ENCODE measurements at regions not wholly inside any gene's neighbourhood (a gene's known extent, or its start where the extent isn't known, plus 50 kb on each side); places are given as distances from the start of the nearest gene placed in this dataset.

DNA sequence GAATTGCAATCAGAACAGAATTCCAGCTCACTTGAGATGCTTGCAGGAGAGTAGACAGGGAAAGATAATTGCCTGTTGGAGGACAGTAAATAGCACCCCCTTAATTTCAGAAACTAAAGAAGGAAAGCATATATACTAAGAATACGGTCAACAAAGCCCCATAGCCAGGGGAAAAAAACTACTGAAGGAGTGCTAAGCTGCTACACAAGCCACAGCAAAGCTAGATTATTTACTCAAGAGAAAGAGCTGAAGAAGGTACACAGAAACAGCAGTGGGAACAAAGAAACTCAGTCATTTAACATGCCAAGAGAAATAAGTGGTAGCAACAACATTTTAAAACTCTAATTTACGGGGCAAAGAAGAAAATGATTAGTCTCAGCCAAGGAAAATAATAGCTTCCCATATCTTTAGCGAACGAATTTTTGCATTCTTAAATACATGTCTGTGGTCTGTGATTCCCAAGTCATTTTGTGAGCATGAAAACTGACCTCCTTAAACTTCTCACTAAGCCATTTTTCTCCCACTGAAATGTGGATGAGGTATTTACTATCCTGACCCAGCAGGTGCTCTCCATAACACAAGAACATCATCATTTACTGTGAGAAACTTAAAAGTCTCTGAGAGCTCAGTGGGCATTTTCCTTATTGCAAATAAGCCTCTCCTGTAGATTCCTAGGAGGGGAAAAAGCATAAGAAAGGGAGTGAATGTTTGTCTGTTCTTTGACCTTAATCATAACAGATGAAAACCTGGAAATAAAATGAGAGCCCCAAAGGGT, 196.0 kb downstream of the PAX3 start:
- TF ChIP-seq, protein P1, sequence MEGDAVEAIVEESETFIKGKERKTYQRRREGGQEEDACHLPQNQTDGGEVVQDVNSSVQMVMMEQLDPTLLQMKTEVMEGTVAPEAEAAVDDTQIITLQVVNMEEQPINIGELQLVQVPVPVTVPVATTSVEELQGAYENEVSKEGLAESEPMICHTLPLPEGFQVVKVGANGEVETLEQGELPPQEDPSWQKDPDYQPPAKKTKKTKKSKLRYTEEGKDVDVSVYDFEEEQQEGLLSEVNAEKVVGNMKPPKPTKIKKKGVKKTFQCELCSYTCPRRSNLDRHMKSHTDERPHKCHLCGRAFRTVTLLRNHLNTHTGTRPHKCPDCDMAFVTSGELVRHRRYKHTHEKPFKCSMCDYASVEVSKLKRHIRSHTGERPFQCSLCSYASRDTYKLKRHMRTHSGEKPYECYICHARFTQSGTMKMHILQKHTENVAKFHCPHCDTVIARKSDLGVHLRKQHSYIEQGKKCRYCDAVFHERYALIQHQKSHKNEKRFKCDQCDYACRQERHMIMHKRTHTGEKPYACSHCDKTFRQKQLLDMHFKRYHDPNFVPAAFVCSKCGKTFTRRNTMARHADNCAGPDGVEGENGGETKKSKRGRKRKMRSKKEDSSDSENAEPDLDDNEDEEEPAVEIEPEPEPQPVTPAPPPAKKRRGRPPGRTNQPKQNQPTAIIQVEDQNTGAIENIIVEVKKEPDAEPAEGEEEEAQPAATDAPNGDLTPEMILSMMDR (IDR thresholded peaks at IDR 0.05) = no peak
- Histone ChIP-seq H3K9me3 (no peaks in the 10 kb centered on the region), H3K36me3 (no peaks in the 10 kb centered on the region), H3K27me3 (no peaks in the 10 kb centered on the region), H3K27ac (no peak overlapping the region), H3K4me3 (ENCODE audit: low read depth in 1 of 2, low read length in 1 of 2) (no peak overlapping the region), H3K4me1 (ENCODE audit: control insufficient read depth in 1 of 2, insufficient read depth in 1 of 2, low read depth in 1 of 2, low read length in 1 of 2) (no peaks in the 10 kb centered on the region)

DNA sequence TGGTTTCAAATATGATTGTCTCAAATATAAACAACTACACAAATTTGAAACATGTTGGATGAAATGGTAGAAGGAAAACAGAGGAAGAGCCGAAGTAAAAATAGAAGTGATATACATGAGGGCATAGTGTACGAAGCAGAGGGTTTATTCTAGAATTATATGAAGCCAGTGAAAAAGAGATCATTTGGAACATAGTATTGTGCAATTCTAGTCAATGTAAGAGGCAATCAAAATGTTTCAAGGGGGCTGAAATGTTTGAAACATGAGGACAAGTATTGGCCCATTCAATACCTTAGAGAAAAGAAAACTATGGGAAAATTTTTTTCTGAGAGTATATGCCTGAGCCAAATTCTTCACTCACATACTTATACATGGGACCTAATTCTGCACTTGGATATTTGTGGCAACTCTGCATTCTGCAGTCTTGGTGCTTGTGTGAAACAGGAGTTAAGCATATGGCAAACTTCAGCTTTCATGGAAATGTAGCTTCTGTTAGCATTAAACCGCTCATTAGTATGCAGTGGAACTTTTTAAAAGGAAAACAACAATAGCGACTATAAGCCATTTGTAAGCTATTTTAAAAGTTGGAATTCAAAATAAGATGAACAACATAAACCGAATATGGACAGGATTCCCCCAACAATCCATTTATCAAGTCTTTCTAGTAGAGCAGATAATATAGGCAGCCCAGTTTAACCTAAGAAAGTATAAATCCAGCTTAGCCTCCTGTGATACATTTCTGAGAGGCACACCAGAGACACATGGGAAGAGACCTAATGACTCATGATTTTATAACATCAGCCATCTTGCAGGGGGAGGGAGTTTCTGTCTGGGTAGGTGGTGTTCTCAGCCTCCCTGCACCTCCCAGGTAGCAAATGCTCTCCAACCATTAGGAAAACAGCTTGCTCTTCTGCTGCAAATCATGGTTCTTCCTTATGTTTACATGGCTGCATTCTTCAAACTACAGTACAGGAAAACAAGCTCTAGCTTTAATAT, 197.8 kb downstream of the PAX3 start:
- Histone ChIP-seq H3K36me3 (no peaks in the 10 kb centered on the region), H3K4me1 (ENCODE audit: control insufficient read depth in 1 of 2, insufficient read depth in 1 of 2, low read depth in 1 of 2, low read length in 1 of 2) (no peaks in the 10 kb centered on the region), H3K4me3 (ENCODE audit: low read depth in 1 of 2, low read length in 1 of 2) (no peak overlapping the region), H3K9me3 (no peaks in the 10 kb centered on the region), H3K27me3 (no peaks in the 10 kb centered on the region), H3K27ac (no peak overlapping the region)
- TF ChIP-seq, protein P1 (IDR thresholded peaks at IDR 0.05) = no peak

DNA sequence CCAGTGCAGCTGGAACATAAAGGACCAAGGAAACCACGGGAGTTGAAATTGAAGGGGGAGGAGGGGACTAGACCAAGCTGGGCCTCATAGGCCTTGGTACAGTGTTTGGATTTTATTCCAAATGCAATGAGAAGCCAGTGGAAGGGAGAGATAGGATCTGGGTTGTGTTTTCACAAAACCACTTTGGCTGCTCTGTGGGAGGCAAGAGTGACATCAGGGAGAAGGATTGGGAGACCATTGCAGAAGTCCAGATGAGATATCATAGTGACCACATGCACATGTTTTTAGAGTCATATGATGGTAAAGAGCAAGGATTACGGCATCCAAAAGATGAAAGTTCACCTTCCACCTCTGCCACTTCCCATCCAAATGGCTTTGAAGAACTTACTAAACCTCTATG, 210.2 kb downstream of the PAX3 start:
- Histone ChIP-seq H3K27ac (no peak overlapping the region), H3K9me3 (no peaks in the 10 kb centered on the region)
- TF ChIP-seq, protein P1 (IDR thresholded peaks at IDR 0.05) = no peak

DNA sequence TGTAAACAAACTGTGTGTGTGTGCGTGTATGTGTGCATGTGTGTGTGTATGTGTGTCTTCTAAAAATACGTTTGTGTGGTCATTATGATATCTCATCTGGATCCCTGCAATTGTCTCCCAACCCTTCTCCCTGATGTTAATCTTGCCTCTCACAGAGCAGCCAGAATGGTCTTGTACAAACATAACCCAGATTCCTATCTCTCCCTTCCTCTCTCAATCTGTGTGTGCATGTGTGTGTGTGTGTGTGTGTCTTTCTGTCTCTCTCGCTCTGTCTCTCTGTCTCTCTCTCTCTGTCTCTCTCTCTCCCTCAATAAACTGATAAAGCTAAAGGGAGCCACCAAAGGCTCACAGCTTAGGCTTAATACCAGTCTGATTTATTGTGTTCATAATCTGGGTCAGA, 210.8 kb downstream of the PAX3 start:
- Histone ChIP-seq H3K36me3 (no peaks in the 10 kb centered on the region), H3K4me1 (ENCODE audit: control insufficient read depth in 1 of 2, insufficient read depth in 1 of 2, low read depth in 1 of 2, low read length in 1 of 2) (no peaks in the 10 kb centered on the region), H3K4me3 (ENCODE audit: low read depth in 1 of 2, low read length in 1 of 2) (no peak overlapping the region), H3K9me3 (no peaks in the 10 kb centered on the region), H3K27ac (no peak overlapping the region), H3K27me3 (no peaks in the 10 kb centered on the region)
- TF ChIP-seq, protein P1 (IDR thresholded peaks at IDR 0.05) = no peak

More for the DNA sequence above, 210.2 kb downstream of the PAX3 start:
- no peaks in the 10 kb centered on the region for H3K4me1 ChIP-seq (ENCODE audit: control insufficient read depth in 1 of 2, insufficient read depth in 1 of 2, low read depth in 1 of 2, low read length in 1 of 2)
- no peak overlapping the region for H3K4me3 ChIP-seq (ENCODE audit: low read depth in 1 of 2, low read length in 1 of 2)
- no peaks in the 10 kb centered on the region for H3K27me3 ChIP-seq
- H3K36me3 ChIP-seq = no peaks in the 10 kb centered on the region

DNA sequence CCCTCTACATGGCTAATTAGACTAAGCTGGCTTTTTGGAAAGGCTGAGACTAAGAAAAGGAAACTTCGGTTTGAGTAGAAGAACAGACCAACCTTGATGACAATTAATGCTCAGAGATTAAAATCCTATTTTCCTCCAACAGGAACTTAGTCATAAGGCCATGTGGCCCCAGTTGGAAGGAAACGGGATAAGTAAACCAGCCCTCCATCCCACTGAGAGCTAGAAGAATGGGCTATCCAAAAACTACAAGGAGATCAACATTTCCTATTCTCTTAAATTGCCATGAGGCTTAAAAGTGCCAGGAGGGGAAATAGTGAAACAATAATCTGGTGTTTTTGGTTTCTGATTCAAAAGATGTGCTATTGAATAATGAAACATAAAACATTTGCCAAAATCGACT, 216.6 kb downstream of the PAX3 start:
- H3K27me3 ChIP-seq = no peaks in the 10 kb centered on the region
- TF ChIP-seq, protein P1 (IDR thresholded peaks at IDR 0.05) = no peak
- H3K4me1 ChIP-seq (ENCODE audit: control insufficient read depth in 1 of 2, insufficient read depth in 1 of 2, low read depth in 1 of 2, low read length in 1 of 2) = no peaks in the 10 kb centered on the region
- no peaks in the 10 kb centered on the region for H3K9me3 ChIP-seq
- no peaks in the 10 kb centered on the region for H3K36me3 ChIP-seq
- H3K4me3 ChIP-seq (ENCODE audit: low read depth in 1 of 2, low read length in 1 of 2) = no peak overlapping the region
- H3K27ac ChIP-seq = no peak overlapping the region

Data from neutrophil (primary cell).